OCI-LY7 (cell line): ENCODE measurements at regions not wholly inside any gene's neighbourhood (a gene's known extent, or its start where the extent isn't known, plus 50 kb on each side); places are given as distances from the start of the nearest gene placed in this dataset.

Experiments
- EZH2phosphoT487 ChIP-seq: fragments of 200-600 bp; sonication (generic); IDR thresholded peaks from 2 replicates; pipeline ENCODE4 v1.6.1; 2018; ENCODE audit warnings: low read depth, borderline replicate concordance, mild to moderate bottlenecking, mixed run types, antibody characterized with exemption, low read length, moderate library complexity, mixed read lengths
- TF ChIP-seq, protein P1 (sequence below): fragments of 200-600 bp; sonication (generic); conservative IDR thresholded peaks from 2 replicates; pipeline ENCODE4 v1.5.1; 2014; ENCODE audit warnings: mild to moderate bottlenecking, antibody characterized with exemption, low read length, moderate library complexity, mixed read lengths

DNA sequence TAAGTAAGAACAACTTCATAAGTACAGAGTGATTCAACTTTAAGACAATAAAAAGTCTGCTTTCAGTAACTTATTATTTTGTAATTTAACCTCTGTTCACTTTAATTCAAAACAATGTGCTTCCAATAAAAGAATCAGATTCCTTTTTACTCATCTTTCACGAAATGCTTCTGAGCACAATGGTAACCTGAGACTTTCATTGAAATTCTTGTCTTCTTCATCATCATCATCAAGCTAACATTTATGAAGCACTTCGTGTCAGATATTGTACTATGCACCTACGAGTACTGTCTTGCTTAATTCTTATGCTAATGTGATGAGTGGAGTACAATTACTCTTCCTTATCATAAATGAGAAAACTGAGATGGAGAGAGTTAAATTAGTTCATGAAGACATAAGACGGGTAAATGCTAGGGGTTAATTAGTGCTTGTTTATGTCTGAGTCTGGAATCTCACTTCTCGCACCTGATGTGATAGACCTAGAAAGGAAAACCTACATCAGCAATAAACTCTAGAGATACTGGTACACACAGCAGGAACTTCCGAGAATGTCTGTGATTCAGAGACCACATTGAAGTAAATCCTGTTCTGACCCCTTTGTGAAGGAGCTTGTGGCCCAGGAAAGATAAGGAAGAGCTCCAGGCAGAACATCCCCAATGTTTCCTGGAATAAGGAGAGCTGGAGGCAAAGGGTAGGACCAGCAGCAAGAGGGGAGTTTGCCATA, 227.6 kb upstream of the ETAA1 start:
- TF ChIP-seq, protein P1, sequence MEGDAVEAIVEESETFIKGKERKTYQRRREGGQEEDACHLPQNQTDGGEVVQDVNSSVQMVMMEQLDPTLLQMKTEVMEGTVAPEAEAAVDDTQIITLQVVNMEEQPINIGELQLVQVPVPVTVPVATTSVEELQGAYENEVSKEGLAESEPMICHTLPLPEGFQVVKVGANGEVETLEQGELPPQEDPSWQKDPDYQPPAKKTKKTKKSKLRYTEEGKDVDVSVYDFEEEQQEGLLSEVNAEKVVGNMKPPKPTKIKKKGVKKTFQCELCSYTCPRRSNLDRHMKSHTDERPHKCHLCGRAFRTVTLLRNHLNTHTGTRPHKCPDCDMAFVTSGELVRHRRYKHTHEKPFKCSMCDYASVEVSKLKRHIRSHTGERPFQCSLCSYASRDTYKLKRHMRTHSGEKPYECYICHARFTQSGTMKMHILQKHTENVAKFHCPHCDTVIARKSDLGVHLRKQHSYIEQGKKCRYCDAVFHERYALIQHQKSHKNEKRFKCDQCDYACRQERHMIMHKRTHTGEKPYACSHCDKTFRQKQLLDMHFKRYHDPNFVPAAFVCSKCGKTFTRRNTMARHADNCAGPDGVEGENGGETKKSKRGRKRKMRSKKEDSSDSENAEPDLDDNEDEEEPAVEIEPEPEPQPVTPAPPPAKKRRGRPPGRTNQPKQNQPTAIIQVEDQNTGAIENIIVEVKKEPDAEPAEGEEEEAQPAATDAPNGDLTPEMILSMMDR: no peak
- TF ChIP-seq EZH2phosphoT487: no peak
